Activated CD8-positive, alpha-beta memory T cell treated with anti-CD3 and anti-CD28 coated beads, Interleukin-2, amount 10 ng/mL, durations not matched to agents 7 days and 5 days (primary cell): ENCODE measurements at regions not wholly inside any gene's neighbourhood (a gene's known extent, or its start where the extent isn't known, plus 50 kb on each side); places are given as distances from the start of the nearest gene placed in this dataset.

ENCODE experiments used
- ATAC-seq: fragments of 150-1000 bp; cut with Tn5 transposase; one replicate; pipeline ENCODE4 v1.10.0; 2021; ENCODE audit warnings: moderate library complexity
- CTCF ChIA-PET: fragments of 350-600 bp; sonication (Branson Sonifier 250); formaldehyde crosslinking; loops from one replicate; lab custom pipeline; 2021; ENCODE audit warnings: antibody characterized with exemption; lab: Charles Lee
- DNase-seq: peaks from one replicate; pipeline ENCODE4 v3.0.0-alpha.2; 2020
- H3K27ac Mint-ChIP-seq: one replicate; pipeline ENCODE4 v1.8.0; 2021; ENCODE audit warnings: mild to moderate bottlenecking, mixed read lengths
- H3K27me3 Mint-ChIP-seq: one replicate; pipeline ENCODE4 v1.8.0; 2021; ENCODE audit warnings: mixed read lengths
- H3K36me3 Mint-ChIP-seq: one replicate; pipeline ENCODE4 v1.8.0; 2021; ENCODE audit warnings: mild to moderate bottlenecking, mixed read lengths
- H3K4me1 Mint-ChIP-seq: one replicate; pipeline ENCODE4 v1.8.0; 2021; ENCODE audit warnings: mixed read lengths
- H3K4me3 Mint-ChIP-seq: one replicate; pipeline ENCODE4 v1.8.0; 2021; ENCODE audit warnings: mild to moderate bottlenecking, moderate library complexity, mixed read lengths
- H3K9me3 Mint-ChIP-seq: one replicate; pipeline ENCODE4 v1.8.0; 2022; ENCODE audit warnings: low read depth, mixed read lengths

- Mint-ChIP-seq H3K4me3 (no peak overlapping the region), H3K27me3 (no peaks in the 10 kb centered on the region), H3K9me3 (peaks cover 2% of the 10 kb centered on the region), H3K4me1 (no peaks in the 10 kb centered on the region), H3K27ac (no peak overlapping the region), H3K36me3 (no peaks in the 10 kb centered on the region)
- CTCF ChIA-PET: no interaction called here
- no peak for ATAC-seq
- no peak for DNase-seq
Observed at GRCh38 chr3:89841041-89841440, 733.6 kb downstream of the EPHA3 start.

GRCh38 chr3:89845053-89845452, 737.6 kb downstream of the EPHA3 start:
- ATAC-seq (no peak), DNase-seq (no peak)
- Mint-ChIP-seq H3K36me3 (no peaks in the 10 kb centered on the region), H3K27ac (no peak overlapping the region), H3K27me3 (no peaks in the 10 kb centered on the region), H3K4me1 (no peaks in the 10 kb centered on the region), H3K9me3 (peaks cover 3% of the 10 kb centered on the region), H3K4me3 (no peak overlapping the region)
- CTCF ChIA-PET: no interaction called here

GRCh38 chr3:89847955-89848354, 740.5 kb downstream of the EPHA3 start:
- H3K4me1 Mint-ChIP-seq: no peaks in the 10 kb centered on the region
- no peak overlapping the region for H3K27ac Mint-ChIP-seq
- DNase-seq (no peak), ATAC-seq (no peak)
- CTCF ChIA-PET: no interaction called here
- no peaks in the 10 kb centered on the region for H3K27me3 Mint-ChIP-seq
- H3K36me3 Mint-ChIP-seq: no peaks in the 10 kb centered on the region
- H3K4me3 Mint-ChIP-seq: no peak overlapping the region
- H3K9me3 Mint-ChIP-seq: peaks cover 4% of the 10 kb centered on the region

- peaks cover 4% of the 10 kb centered on the region for H3K9me3 Mint-ChIP-seq
- DNase-seq: no peak
- no peaks in the 10 kb centered on the region for H3K4me1 Mint-ChIP-seq
- no peak overlapping the region for H3K4me3 Mint-ChIP-seq
- no peak overlapping the region for H3K27ac Mint-ChIP-seq
- no peaks in the 10 kb centered on the region for H3K27me3 Mint-ChIP-seq
- H3K36me3 Mint-ChIP-seq: no peaks in the 10 kb centered on the region
- ATAC-seq: no peak
- CTCF ChIA-PET: no interaction called here
Observed at GRCh38 chr3:89851974-89852621, 744.7 kb downstream of the EPHA3 start.

DNA sequence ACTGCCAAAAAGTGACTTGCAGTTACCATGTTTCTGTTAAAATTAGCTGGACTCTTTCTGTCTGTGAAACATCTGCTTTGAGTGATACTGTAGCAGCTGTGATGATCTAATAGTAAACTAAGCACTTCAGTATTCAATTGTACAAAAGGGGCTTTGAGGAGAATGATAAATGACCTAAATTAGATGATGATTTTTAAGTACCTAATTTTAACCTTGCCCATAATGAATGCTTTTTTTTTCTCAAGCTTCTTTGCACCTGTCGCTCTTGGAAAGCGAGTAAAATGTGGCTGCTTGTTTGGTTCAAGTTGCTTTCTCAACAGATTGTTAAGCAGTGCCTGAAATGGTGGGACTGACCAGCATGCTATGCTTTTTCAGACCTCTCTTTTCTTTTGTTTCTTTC, 752.3 kb downstream of the EPHA3 start:
- no peaks in the 10 kb centered on the region for H3K4me1 Mint-ChIP-seq
- no peak overlapping the region for H3K27ac Mint-ChIP-seq
- ATAC-seq: no peak
- no peaks in the 10 kb centered on the region for H3K27me3 Mint-ChIP-seq
- no peak for DNase-seq
- H3K9me3 Mint-ChIP-seq: no peaks in the 10 kb centered on the region
- CTCF ChIA-PET: no interaction called here
- H3K36me3 Mint-ChIP-seq: no peaks in the 10 kb centered on the region
- no peak overlapping the region for H3K4me3 Mint-ChIP-seq

DNA sequence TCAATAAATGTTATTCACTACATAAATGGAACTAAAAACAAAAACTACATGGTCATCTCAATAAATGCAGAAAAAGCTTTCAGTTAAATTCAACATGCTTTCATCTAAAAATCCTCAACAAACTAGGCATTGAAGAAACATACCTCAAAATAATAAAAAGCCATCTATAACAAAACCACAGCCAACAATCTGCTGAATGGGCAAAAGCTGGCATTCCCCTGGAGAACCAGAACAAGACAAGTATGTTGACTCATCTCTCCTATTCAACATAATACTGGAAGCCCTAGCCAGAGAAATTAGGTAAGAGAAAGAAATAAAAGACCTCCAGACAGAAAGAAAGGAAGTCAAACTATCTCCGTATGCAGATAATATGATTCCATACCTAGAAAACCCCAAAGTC, 759.9 kb downstream of the EPHA3 start:
- no peak overlapping the region for H3K4me3 Mint-ChIP-seq
- no peak overlapping the region for H3K27ac Mint-ChIP-seq
- H3K36me3 Mint-ChIP-seq: no peaks in the 10 kb centered on the region
- ATAC-seq (no peak), DNase-seq (no peak)
- no peaks in the 10 kb centered on the region for H3K27me3 Mint-ChIP-seq
- CTCF ChIA-PET: no interaction called here
- no peaks in the 10 kb centered on the region for H3K4me1 Mint-ChIP-seq
- H3K9me3 Mint-ChIP-seq: no peaks in the 10 kb centered on the region

DNA sequence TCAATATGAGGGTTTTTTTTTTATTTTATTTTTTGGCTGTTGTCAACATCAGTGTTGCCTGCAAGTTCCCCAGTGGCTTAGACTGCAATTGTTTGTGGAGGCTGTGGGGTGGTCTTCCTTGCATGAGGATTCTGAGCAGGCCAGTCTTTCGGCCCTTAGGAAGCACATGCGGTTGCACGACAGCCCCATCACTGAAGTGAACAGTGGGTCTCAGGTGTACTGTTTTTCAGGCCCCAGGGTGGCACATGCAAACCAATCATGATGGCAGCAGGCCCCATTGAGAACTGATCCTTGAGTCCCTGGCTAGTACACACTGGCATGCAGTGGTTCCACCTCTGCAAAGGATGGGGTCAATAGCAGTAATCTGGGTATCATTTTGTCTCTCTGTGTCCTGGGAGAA, 768.7 kb downstream of the EPHA3 start:
- ATAC-seq (no peak), DNase-seq (no peak)
- Mint-ChIP-seq H3K9me3 (peaks cover 14% of the 10 kb centered on the region), H3K4me3 (no peak overlapping the region), H3K4me1 (no peaks in the 10 kb centered on the region), H3K36me3 (no peaks in the 10 kb centered on the region), H3K27ac (no peak overlapping the region), H3K27me3 (no peaks in the 10 kb centered on the region)
- CTCF ChIA-PET: no interaction called here

- no peak overlapping the region for H3K4me3 Mint-ChIP-seq
- no peak for DNase-seq
- no peaks in the 10 kb centered on the region for H3K27me3 Mint-ChIP-seq
Observed at GRCh38 chr3:89877230-89877629, 769.8 kb downstream of the EPHA3 start.

DNA sequence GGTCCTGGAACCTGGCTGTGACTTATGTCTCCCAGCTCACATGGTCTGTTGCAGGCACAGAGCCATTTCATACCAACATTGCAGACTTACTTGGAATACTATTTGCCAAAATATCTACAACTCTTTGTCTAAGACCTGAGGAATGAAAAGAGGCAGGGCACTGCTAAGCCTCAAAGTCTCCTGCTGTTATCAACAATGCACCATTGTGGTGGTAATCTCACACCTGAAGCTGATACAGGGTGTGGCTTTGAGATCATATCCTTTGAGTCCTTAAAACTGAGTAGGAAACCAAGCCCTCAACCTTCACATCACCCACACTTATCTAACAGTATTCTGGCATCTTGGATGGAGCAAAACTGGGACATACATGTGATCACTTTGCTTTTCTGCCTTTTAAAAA, 782.0 kb downstream of the EPHA3 start:
- DNase-seq: no peak
- no peak for ATAC-seq
- H3K4me3 Mint-ChIP-seq: no peak overlapping the region
- no peaks in the 10 kb centered on the region for H3K27me3 Mint-ChIP-seq
- H3K4me1 Mint-ChIP-seq: no peaks in the 10 kb centered on the region
- no peaks in the 10 kb centered on the region for H3K9me3 Mint-ChIP-seq
- H3K27ac Mint-ChIP-seq: no peak overlapping the region
- H3K36me3 Mint-ChIP-seq: no peaks in the 10 kb centered on the region
- CTCF ChIA-PET: no interaction called here

More at GRCh38 chr3:89877230-89877629, 769.8 kb downstream of the EPHA3 start:
- no peak overlapping the region for H3K27ac Mint-ChIP-seq
- peaks cover 14% of the 10 kb centered on the region for H3K9me3 Mint-ChIP-seq
- no peaks in the 10 kb centered on the region for H3K4me1 Mint-ChIP-seq
- ATAC-seq: no peak
- CTCF ChIA-PET: no interaction called here
- H3K36me3 Mint-ChIP-seq: no peaks in the 10 kb centered on the region

- Mint-ChIP-seq H3K27ac (no peak overlapping the region), H3K36me3 (no peaks in the 10 kb centered on the region), H3K27me3 (no peaks in the 10 kb centered on the region), H3K4me3 (no peak overlapping the region), H3K9me3 (peaks cover 14% of the 10 kb centered on the region), H3K4me1 (no peaks in the 10 kb centered on the region)
- ATAC-seq (no peak), DNase-seq (no peak)
- CTCF ChIA-PET: no interaction called here
Observed at GRCh38 chr3:89908711-89909213, 801.3 kb downstream of the EPHA3 start.

DNA sequence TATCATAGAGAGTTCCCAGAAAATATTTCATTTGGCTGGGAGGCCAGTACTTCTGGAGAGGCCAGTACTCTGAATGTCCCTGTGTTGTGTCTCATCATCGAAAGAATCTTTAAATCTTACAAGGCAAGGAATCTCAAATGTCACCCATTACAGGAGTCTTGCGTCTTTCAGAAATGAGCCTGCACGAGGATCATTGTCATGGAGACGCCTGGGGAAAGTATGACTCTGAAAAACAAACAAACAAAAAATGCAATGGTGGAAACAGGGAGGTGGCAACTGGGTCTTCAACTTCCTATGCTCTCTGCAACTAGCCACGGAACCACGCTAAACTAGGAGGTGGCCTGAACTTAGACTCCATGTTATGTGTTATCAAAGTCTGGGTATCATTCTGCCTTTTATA, 804.6 kb downstream of the EPHA3 start:
- DNase-seq (no peak), ATAC-seq (no peak)
- Mint-ChIP-seq H3K4me3 (no peak overlapping the region), H3K27me3 (no peaks in the 10 kb centered on the region), H3K36me3 (no peaks in the 10 kb centered on the region), H3K4me1 (no peaks in the 10 kb centered on the region), H3K9me3 (peaks cover 7% of the 10 kb centered on the region), H3K27ac (no peak overlapping the region)
- CTCF ChIA-PET: no interaction called here

DNA sequence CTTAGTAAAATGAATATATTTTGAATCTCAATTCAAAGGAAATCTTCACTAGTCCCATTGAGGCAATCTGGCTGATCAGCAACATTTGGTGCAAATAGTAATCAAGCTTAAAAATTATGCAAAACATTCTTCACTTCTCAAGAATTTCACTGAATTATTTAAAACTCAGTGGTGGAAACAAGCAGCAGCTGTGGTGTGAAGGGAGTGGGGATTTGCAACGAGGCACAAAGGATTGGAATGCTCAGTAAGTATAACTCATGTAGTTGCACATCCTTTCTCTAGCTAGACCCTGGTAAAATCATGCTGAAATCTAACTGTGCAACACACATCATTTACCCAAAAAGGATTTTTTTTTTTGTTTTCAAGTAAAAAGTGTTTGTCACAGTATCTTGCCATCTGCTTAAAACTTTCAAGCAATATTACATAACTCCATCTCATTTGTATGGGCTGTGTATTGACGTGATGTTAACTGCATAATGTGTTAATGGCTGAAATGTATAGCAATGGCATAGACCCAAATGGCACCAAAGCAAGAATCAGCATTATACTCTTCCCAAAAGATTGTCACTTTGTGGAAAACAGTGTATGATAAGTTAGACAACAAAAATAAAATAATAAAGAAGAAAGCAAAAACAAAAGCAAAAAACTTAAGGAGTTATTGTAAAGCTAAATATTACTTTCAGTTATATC, 816.6 kb downstream of the EPHA3 start:
- Mint-ChIP-seq H3K4me1 (no peaks in the 10 kb centered on the region), H3K9me3 (peaks cover 3% of the 10 kb centered on the region), H3K36me3 (no peaks in the 10 kb centered on the region), H3K27me3 (no peaks in the 10 kb centered on the region), H3K27ac (no peak overlapping the region), H3K4me3 (no peak overlapping the region)
- no peak for ATAC-seq
- CTCF ChIA-PET: no interaction called here
- DNase-seq: no peak

DNA sequence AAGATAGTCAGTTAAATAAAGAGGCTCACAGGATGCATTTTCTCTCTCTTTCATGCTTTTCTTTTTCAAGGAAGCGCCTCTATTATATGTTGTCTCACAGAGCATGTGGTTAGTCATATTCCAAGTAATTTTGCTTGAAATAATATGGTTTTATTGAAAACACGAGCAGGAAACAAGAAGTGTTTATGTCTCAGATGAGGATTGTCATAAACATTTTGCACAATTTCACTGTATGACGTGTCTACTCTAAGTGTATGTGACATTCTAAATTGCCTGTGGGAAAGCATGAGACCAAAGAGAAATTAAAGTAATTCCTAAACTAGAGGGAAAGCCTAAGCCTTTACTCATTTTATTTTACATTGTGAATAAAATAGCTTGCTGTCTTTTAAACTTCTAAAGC, 818.6 kb downstream of the EPHA3 start:
- H3K27ac Mint-ChIP-seq: no peak overlapping the region
- H3K4me1 Mint-ChIP-seq: no peaks in the 10 kb centered on the region
- no peak for DNase-seq
- CTCF ChIA-PET: no interaction called here
- H3K9me3 Mint-ChIP-seq: peaks cover 3% of the 10 kb centered on the region
- no peaks in the 10 kb centered on the region for H3K36me3 Mint-ChIP-seq
- H3K4me3 Mint-ChIP-seq: no peak overlapping the region
- H3K27me3 Mint-ChIP-seq: no peaks in the 10 kb centered on the region
- no peak for ATAC-seq

DNA sequence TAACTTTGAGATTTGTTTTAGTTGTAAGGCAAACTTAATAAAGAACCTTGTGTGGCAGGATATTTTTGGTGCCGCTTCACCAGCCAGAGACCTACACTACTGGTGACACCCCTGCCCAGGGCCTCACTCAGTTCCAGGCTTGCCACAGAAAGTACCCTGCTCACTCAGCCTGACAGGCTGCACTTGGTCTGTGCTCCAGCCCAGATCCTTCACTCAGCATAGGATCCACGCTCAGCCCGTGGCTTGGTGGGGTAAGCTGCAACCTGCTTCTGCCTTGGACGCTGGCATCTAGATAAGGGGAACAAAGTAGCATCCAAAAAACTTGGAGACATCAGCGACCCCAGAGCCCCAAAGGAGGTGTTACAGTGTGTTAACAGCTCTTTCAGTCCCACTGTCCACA, 825.5 kb downstream of the EPHA3 start:
- CTCF ChIA-PET: no interaction called here
- H3K36me3 Mint-ChIP-seq: no peaks in the 10 kb centered on the region
- H3K4me3 Mint-ChIP-seq: no peak overlapping the region
- no peaks in the 10 kb centered on the region for H3K9me3 Mint-ChIP-seq
- no peak overlapping the region for H3K27ac Mint-ChIP-seq
- ATAC-seq: no peak
- H3K4me1 Mint-ChIP-seq: no peaks in the 10 kb centered on the region
- H3K27me3 Mint-ChIP-seq: no peaks in the 10 kb centered on the region
- DNase-seq: no peak
